Right lobe of liver (tissue), 6 donors: ENCODE measurements at regions not wholly inside any gene's neighbourhood (a gene's known extent, or its start where the extent isn't known, plus 50 kb on each side); places are given as distances from the start of the nearest gene placed in this dataset.

Experiments
- ATAC-seq, 4 donors: fragments of 200-7000 bp; cut with Tn5 transposase; one replicate each; pipeline ENCODE4 v1.9.1; 2020; ENCODE audit warnings: mild to moderate bottlenecking in 4 of 4, moderate library complexity in 4 of 4
- DNase-seq, 3 donors: peaks; one replicate each; pipeline ENCODE4 v3.0.0-alpha.2; 2020
- H3K27ac ChIP-seq, 3 donors: fragments of 200-600 bp; one replicate each; pipeline ENCODE4 v1.8.0; 2022
- H3K27me3 ChIP-seq, 2 donors: fragments of 200-600 bp; one replicate each; pipeline ENCODE4 v1.8.0; 2022
- H3K36me3 ChIP-seq, 4 donors: fragments of 200-600 bp; sonication (generic) in 1 of 4; one replicate each; pipeline versions ENCODE4 v1.5.1 to v1.8.0; 2017 to 2022; ENCODE audit warnings: control low read depth in 1 of 4
- H3K4me1 ChIP-seq, 4 donors: fragments of 200-600 bp; sonication (generic) in 1 of 4; one replicate each; pipeline versions ENCODE4 v1.5.1 to v1.8.0; 2017 to 2022; ENCODE audit warnings: control low read depth in 1 of 4
- H3K4me3 ChIP-seq, 3 donors: fragments of 200-600 bp; one replicate each; pipeline ENCODE4 v1.8.0; 2022
- H3K9me3 ChIP-seq, 4 donors: fragments of 200-600 bp; sonication (generic) in 1 of 4; one replicate each; pipeline versions ENCODE4 v1.5.1 to v1.8.0; 2017 to 2022; ENCODE audit warnings: control low read depth in 1 of 4
- POLR2A ChIP-seq: fragments of 450-650 bp; IDR thresholded peaks from one replicate; pipeline ENCODE4 v1.6.1; 2017; ENCODE audit warnings: antibody characterized with exemption, mild to moderate bottlenecking
- WGBS: methylation state at CpG from one replicate; pipeline ENCODE4 v1.1.6; 2018; ENCODE audit warnings: low coverage, low lambda C conversion rate; ENCODE audit not compliant: insufficient coverage; ENCODE audit errors: missing lambda C conversion rate; 5-methylcytosine and 5-hydroxymethylcytosine counted together
- intact Hi-C, 2 donors: fragments of 100-400 bp; cut with DNase I; formaldehyde crosslinking; loops; one replicate each; pipeline versions ENCODE4 v1.11.2 to v1.14.1; 2022
- TF ChIP-seq, protein P1 (sequence below), 4 donors: fragments of 200-600 bp in 3 of 4; fragments of 450-650 bp in 1 of 4; IDR thresholded peaks; one replicate each; pipeline versions ENCODE4 v1.5.1 to v1.8.0; 2016 to 2022; ENCODE audit warnings: antibody characterized with exemption in 4 of 4, mild to moderate bottlenecking in 2 of 4
- donor health status: DM: no; HTN: yes; CAD: no.
- donor health status: DM: no; HTN: no; CAD: no.
- donor health status: DM: no; HTN: no; CAD: no.
- donor health status: DM: no; HTN: yes; CAD: no.
- donor health status: DM: no; HTN: yes; CAD: no.

DNA sequence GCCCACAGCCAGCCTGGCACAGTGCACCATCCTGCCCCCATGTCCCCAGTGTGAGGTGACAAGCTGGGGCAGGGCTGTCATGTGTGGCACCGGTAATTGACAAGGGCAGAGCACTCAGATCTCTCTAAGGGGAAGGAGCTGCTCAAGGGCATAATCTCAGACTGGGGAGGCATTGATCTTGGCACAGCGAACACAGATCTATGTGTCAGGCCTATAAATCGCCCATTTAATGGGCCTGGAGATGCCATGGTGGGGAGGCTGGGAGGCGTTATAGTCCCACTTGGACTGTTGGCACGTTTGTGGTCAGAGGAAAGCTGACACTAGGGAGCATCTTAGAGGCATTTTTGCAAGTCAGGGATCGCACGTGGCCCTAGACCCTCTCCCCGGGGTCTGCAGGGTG lies 594.1 kb downstream of the PTPRU start:
- no peaks in the 10 kb centered on the region for H3K27me3 ChIP-seq
- intact Hi-C loops: no loop called here
- H3K27ac ChIP-seq: no peak overlapping the region
- DNase-seq (no peak), ATAC-seq (no peak)
- no peak overlapping the region for H3K4me3 ChIP-seq
- H3K4me1 ChIP-seq: no peaks in the 10 kb centered on the region
- no peaks in the 10 kb centered on the region for H3K9me3 ChIP-seq
- WGBS: 23% methylated on average over 5 of the region's 8 CpGs
- TF ChIP-seq, protein P1, sequence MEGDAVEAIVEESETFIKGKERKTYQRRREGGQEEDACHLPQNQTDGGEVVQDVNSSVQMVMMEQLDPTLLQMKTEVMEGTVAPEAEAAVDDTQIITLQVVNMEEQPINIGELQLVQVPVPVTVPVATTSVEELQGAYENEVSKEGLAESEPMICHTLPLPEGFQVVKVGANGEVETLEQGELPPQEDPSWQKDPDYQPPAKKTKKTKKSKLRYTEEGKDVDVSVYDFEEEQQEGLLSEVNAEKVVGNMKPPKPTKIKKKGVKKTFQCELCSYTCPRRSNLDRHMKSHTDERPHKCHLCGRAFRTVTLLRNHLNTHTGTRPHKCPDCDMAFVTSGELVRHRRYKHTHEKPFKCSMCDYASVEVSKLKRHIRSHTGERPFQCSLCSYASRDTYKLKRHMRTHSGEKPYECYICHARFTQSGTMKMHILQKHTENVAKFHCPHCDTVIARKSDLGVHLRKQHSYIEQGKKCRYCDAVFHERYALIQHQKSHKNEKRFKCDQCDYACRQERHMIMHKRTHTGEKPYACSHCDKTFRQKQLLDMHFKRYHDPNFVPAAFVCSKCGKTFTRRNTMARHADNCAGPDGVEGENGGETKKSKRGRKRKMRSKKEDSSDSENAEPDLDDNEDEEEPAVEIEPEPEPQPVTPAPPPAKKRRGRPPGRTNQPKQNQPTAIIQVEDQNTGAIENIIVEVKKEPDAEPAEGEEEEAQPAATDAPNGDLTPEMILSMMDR (IDR thresholded peaks at IDR 0.05): no peak
- TF ChIP-seq POLR2A: no peak
- H3K36me3 ChIP-seq: no peaks in the 10 kb centered on the region

DNA sequence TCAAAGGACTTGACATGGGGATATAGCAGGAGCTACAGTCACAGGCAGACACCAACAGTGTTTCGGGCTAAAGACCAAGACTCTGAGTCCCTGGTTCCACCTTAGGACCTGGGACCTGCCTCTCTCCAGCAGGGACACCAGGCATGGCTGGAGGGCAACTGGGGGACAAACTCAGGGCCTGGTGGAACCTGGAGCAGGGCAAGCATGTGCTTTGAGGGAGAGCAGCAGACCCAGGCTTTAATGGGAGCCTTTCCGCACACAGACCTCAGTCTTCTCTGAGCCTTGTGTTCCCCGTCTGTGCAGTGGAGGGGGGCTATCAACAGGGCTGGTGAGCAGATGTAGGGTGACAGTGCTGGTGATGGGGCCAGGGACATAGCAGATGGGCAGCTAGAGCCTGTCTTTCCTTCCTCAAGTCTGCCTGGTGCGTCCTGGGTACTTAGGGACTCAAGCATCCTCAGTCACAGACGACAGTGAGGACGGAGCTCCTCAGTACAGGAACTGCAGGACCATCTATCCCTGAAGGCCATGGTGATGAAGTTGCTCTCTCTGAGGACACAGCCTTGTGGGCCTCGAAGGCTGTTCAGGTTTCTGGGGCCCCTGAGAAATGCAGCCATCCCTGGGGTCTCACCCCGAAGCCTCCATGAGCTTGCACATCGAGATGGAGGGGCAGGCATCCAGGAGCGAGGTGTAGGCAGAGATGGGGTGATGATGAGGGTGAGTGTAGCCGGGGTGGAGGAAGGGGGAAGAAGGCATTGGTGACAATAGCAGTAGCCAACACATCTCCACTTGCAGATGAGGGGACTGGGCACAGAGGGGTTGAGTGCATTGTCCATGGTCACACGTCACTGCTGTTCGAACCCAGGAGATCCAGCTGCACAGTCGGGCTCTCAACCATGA lies 593.4 kb downstream of the PTPRU start:
- no peaks in the 10 kb centered on the region for H3K36me3 ChIP-seq
- no peak overlapping the region for H3K4me3 ChIP-seq
- H3K27ac ChIP-seq: no peak overlapping the region
- H3K9me3 ChIP-seq: no peaks in the 10 kb centered on the region
- DNase-seq (no peak), ATAC-seq (no peak)
- intact Hi-C loops: no loop called here
- H3K27me3 ChIP-seq: no peaks in the 10 kb centered on the region
- H3K4me1 ChIP-seq: no peaks in the 10 kb centered on the region
- TF ChIP-seq, protein P1 (IDR thresholded peaks at IDR 0.05): no peak
- TF ChIP-seq POLR2A: no peak
- WGBS: 57% methylated on average over 5 of the region's 14 CpGs

DNA sequence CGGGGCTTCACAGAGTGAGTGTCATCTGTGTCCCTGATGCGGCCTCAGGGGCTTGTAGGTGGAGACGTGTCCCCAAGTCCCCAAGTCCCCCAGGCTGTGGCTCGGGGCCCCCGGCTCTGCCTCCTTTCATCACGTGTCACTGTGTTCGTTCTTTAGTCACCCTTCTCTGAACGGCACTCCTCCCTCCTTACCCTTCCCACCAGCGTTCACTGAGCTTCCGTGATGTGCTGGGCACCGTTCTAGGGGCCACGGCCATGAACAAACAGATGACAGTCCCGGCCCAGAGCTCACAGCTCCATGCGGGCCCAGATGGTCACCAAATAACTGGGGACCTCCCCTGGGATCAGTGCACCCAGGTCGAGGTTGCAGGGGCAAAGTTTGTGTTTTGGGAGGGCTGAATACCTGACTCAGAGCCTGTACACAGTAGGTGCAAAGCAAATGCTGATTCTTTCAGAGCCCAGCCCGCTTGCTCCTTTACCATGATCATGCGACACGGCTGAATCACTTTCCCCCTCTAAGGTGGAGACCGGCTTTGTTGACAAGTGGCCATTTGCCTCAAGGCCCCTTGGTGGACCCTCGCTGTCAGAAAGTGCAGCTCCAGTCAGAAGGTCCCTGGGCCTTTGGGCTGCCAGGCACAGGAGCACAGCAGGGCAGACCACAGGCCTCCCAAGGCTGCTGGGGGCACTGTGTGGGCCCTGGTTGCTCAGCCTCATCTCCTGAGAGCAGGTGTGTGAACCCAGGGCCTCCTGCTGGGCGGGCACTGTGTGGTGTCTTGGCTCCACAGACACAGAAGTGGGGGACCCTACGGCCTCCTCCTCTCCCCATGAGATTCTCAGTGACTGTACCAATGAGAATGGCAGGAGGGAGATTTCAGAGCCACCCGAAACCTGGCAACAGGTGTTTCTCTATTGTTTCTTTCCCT lies 592.5 kb downstream of the PTPRU start:
- no peak for ATAC-seq
- no peak for TF ChIP-seq POLR2A
- TF ChIP-seq, protein P1 (IDR thresholded peaks at IDR 0.05): no peak
- H3K27me3 ChIP-seq: no peaks in the 10 kb centered on the region
- H3K4me3 ChIP-seq: no peak overlapping the region
- intact Hi-C loops: no loop called here
- H3K4me1 ChIP-seq: no peaks in the 10 kb centered on the region
- WGBS: 48% methylated on average over 13 of the region's 23 CpGs
- H3K9me3 ChIP-seq: no peaks in the 10 kb centered on the region
- H3K36me3 ChIP-seq: no peaks in the 10 kb centered on the region
- DNase-seq: no peak
- H3K27ac ChIP-seq: no peak overlapping the region

DNA sequence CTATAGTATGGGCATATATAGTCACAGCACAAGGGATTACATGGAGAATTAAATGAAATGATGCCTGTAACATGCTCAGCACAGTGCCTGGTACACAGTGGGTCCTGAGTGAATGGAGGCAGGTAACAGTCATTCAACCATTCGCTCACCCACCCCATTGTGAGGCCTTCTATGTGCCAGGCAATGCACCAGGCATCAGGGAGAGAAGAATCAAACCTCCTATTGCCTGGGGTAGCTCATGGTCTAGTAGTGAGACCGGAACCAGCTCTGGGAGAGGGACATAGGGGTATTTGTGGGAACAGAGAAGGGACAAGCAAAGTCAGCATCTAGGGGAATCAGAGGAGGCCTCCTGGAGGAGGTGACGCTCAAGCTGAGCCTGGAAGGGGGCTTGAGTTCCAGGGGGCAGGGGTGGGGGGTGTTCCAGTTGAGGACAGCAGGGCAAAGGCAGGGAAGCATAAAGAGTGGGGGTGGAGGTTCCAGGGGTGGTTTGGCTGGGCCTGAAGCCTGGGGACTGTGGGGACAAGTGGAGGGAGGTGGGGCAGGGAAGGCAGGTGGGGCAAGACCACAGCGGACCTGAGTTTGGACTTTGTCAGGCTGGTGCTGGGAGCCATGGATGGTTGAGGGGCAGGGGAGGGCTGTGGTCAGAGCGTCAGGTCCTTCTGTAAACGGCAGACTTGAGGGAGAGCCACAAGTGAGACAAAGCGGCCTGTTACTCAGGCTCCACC lies 591.6 kb downstream of the PTPRU start:
- Histone ChIP-seq H3K9me3 (no peaks in the 10 kb centered on the region), H3K36me3 (no peaks in the 10 kb centered on the region), H3K4me3 (no peak overlapping the region), H3K27me3 (no peaks in the 10 kb centered on the region), H3K4me1 (no peaks in the 10 kb centered on the region), H3K27ac (no peak overlapping the region)
- 68% methylated on average over 4 of the region's 7 CpGs for WGBS
- TF ChIP-seq POLR2A: no peak
- TF ChIP-seq, protein P1 (IDR thresholded peaks at IDR 0.05): no peak
- intact Hi-C loops: no loop called here
- ATAC-seq (no peak), DNase-seq (no peak)
